Spleen (tissue), 11 donors: ENCODE measurements at regions not wholly inside any gene's neighbourhood (a gene's known extent, or its start where the extent isn't known, plus 50 kb on each side); places are given as distances from the start of the nearest gene placed in this dataset.

Experiments used
- DNase-seq: peaks from one replicate; pipeline ENCODE4 v3.0.0-alpha.2; 2020
- H3K27ac ChIP-seq, 8 donors: fragments of 200-600 bp; sonication (generic) in 7 of 8; 1 replicate in 4 of 8; 2 replicates in 4 of 8; pipeline versions ENCODE4 v1.5.0 to v1.8.0; 2016 to 2021; ENCODE audit warnings: inconsistent platforms in 4 of 8, mild to moderate bottlenecking in 4 of 8, moderate library complexity in 1 of 8
- H3K27me3 ChIP-seq, 7 donors: fragments of 200-600 bp; sonication (generic) in 6 of 7; replicated peaks in 1 of 7; 1 replicate in 4 of 7; 2 replicates in 3 of 7; pipeline versions ENCODE4 v1.5.0 to v1.8.0; 2016 to 2021; ENCODE audit warnings: inconsistent platforms in 3 of 7, mild to moderate bottlenecking in 1 of 7
- H3K36me3 ChIP-seq, 6 donors: fragments of 200-600 bp; sonication (generic) in 5 of 6; 1 replicate in 4 of 6; 2 replicates in 2 of 6; pipeline versions ENCODE4 v1.5.0 to v1.8.0; 2016 to 2021; ENCODE audit warnings: inconsistent platforms in 2 of 6
- H3K4me1 ChIP-seq, 6 donors: fragments of 200-600 bp; sonication (generic) in 5 of 6; 1 replicate in 3 of 6; 2 replicates in 3 of 6; pipeline versions ENCODE4 v1.5.0 to v1.8.0; 2016 to 2021; ENCODE audit warnings: inconsistent platforms in 3 of 6
- H3K4me3 ChIP-seq, 8 donors: fragments of 200-600 bp; sonication (generic) in 7 of 8; 1 replicate in 4 of 8; 2 replicates in 4 of 8; pipeline versions ENCODE4 v1.5.0 to v1.8.0; 2016 to 2021; ENCODE audit warnings: inconsistent platforms in 4 of 8, mild to moderate bottlenecking in 4 of 8, moderate library complexity in 2 of 8
- H3K9me3 ChIP-seq, 8 donors: fragments of 200-600 bp; sonication (generic) in 7 of 8; 1 replicate in 4 of 8; 2 replicates in 4 of 8; pipeline versions ENCODE4 v1.5.0 to v1.8.0; 2016 to 2021; ENCODE audit warnings: inconsistent platforms in 4 of 8
- CTCF ChIP-seq, 11 experiments: fragments of 200-600 bp in 7 of 11; fragments of 450-650 bp in 4 of 11; sonication (generic) in 4 of 11; IDR thresholded peaks in 8 of 11; conservative IDR thresholded peaks in 3 of 11; 1 replicate in 7 of 11; 2 replicates in 4 of 11; pipeline versions ENCODE4 v1.4.0 to v1.8.0; 2016 to 2021; ENCODE audit warnings: antibody characterized with exemption in 11 of 11, inconsistent platforms in 4 of 11, mild to moderate bottlenecking in 1 of 11
- POLR2A ChIP-seq, 3 donors: fragments of 450-650 bp; IDR thresholded peaks; one replicate each; pipeline ENCODE4 v1.5.1; 2017; ENCODE audit warnings: antibody characterized with exemption in 3 of 3, mild to moderate bottlenecking in 1 of 3
- POLR2AphosphoS5 ChIP-seq, 3 donors: sonication (generic); formaldehyde crosslinking; IDR thresholded peaks; one replicate each; pipeline ENCODE4 v1.5.1; 2017; ENCODE audit warnings: antibody characterized with exemption in 3 of 3
- WGBS, 5 donors: extraction: QIAGEN DNeasy Blood & Tissue Kit in 3 of 5; methylation state at CpG; one replicate each; pipeline versions ENCODE4 v1.1.5 to v1.1.7; 2013 to 2018; 5-methylcytosine and 5-hydroxymethylcytosine counted together
- intact Hi-C: fragments of 100-400 bp; cut with DNase I; formaldehyde crosslinking; loops from one replicate; pipeline ENCODE4 v1.15.0; 2023; ENCODE audit warnings: low total_unique reads
- donor health status: healthy with polysubstance abuse.
- donor health status: DM: no; HTN: no; CAD: no; lungs with moderate emphysema.
- donor health status: DM: no; HTN: no; CAD: no.
- donor health status: Bipolar disorder and iron deficiency.
- donor health status: healthy.
- donor health status: DM: no; HTN: no; CAD: no.
- donor health status: DM: yes; HTN: yes; CAD: no.

- 68 to 78% (median 76%) methylated on average over 1 of the region's 1 CpG for WGBS, 5 donors
- TF ChIP-seq CTCF (IDR thresholded peaks at IDR 0.05 in 8 of 11, conservative IDR thresholded peaks at IDR 0.05 in 3 of 11): no peak
- TF ChIP-seq POLR2AphosphoS5 (IDR thresholded peaks at IDR 0.05): no peak
- TF ChIP-seq POLR2A (IDR thresholded peaks at IDR 0.05): no peak
- no peaks in the 10 kb centered on the region for H3K4me1 ChIP-seq
Measured at GRCh38 chr5:121144764-121145163, 680.7 kb downstream of the PRR16 start.

GRCh38 chr5:121151534-121151933 lies 687.4 kb downstream of the PRR16 start:
- no peaks in the 10 kb centered on the region for H3K9me3 ChIP-seq
- intact Hi-C loops: no loop called here
- 80 to 93% (median 90%) methylated on average over 2 of the region's 2 CpGs for WGBS, 5 donors
- no peaks in the 10 kb centered on the region for H3K27me3 ChIP-seq
- no peak overlapping the region for H3K4me3 ChIP-seq
- no peak for DNase-seq
- no peak for TF ChIP-seq POLR2AphosphoS5 (IDR thresholded peaks at IDR 0.05)
- no peak for TF ChIP-seq POLR2A (IDR thresholded peaks at IDR 0.05)
- TF ChIP-seq CTCF (IDR thresholded peaks at IDR 0.05 in 8 of 11, conservative IDR thresholded peaks at IDR 0.05 in 3 of 11): no peak
- no peak overlapping the region for H3K27ac ChIP-seq
- no peaks in the 10 kb centered on the region for H3K36me3 ChIP-seq
- no peaks in the 10 kb centered on the region for H3K4me1 ChIP-seq

More at GRCh38 chr5:121144764-121145163, 680.7 kb downstream of the PRR16 start:
- no peak overlapping the region for H3K27ac ChIP-seq
- no peak overlapping the region for H3K4me3 ChIP-seq
- intact Hi-C loops: no loop called here
- DNase-seq: no peak
- H3K27me3 ChIP-seq: no peaks in the 10 kb centered on the region
- peaks cover 0 to 15% (median 0%) of the 10 kb centered on the region in 8 donors for H3K9me3 ChIP-seq
- no peaks in the 10 kb centered on the region for H3K36me3 ChIP-seq

- no peaks in the 10 kb centered on the region for H3K36me3 ChIP-seq
- no peak overlapping the region for H3K27ac ChIP-seq
- H3K27me3 ChIP-seq: no peaks in the 10 kb centered on the region
- no peaks in the 10 kb centered on the region for H3K4me1 ChIP-seq
- TF ChIP-seq POLR2AphosphoS5 (IDR thresholded peaks at IDR 0.05) (no peak), POLR2A (IDR thresholded peaks at IDR 0.05) (no peak), CTCF (IDR thresholded peaks at IDR 0.05 in 8 of 11, conservative IDR thresholded peaks at IDR 0.05 in 3 of 11) (no peak)
- no peaks in the 10 kb centered on the region for H3K9me3 ChIP-seq
- intact Hi-C loops: no loop called here
- no peak overlapping the region for H3K4me3 ChIP-seq
- DNase-seq: no peak
Measured at GRCh38 chr5:121152411-121152810, 688.3 kb downstream of the PRR16 start.

- Histone ChIP-seq H3K9me3 (no peaks in the 10 kb centered on the region), H3K4me1 (no peaks in the 10 kb centered on the region), H3K27ac (no peak overlapping the region), H3K27me3 (no peaks in the 10 kb centered on the region), H3K4me3 (no peak overlapping the region), H3K36me3 (no peaks in the 10 kb centered on the region)
- TF ChIP-seq POLR2A (IDR thresholded peaks at IDR 0.05) (no peak), POLR2AphosphoS5 (IDR thresholded peaks at IDR 0.05) (no peak), CTCF (IDR thresholded peaks at IDR 0.05 in 8 of 11, conservative IDR thresholded peaks at IDR 0.05 in 3 of 11) (no peak)
- intact Hi-C loops: no loop called here
- WGBS, 5 donors: 65 to 91% (median 80%) methylated on average over 1 of the region's 1 CpG
- no peak for DNase-seq
Measured at GRCh38 chr5:121156565-121156964, 692.5 kb downstream of the PRR16 start.
